ENCODE measurements at regions not wholly inside any gene's neighbourhood (a gene's known extent, or its start where the extent isn't known, plus 50 kb on each side); places are given as distances from the start of the nearest gene placed in this dataset.
A peak's percentile ranks its signal among the peaks of the same experiment; 100 is the strongest.

- Histone ChIP-seq H3K36me3 (no peaks in the 10 kb centered on the region), H3K4me1 (no peaks in the 10 kb centered on the region), H3K4me3 (no peak overlapping the region), H3K27me3 (no peaks in the 10 kb centered on the region), H3K27ac (no peak overlapping the region), H3K9me3 (no peaks in the 10 kb centered on the region)
- TF ChIP-seq POLR2A (IDR thresholded peaks at IDR 0.05), result no peak
- TF ChIP-seq CTCF (IDR thresholded peaks at IDR 0.05), result no peak
- DNase-seq, result no peak
- intact Hi-C loops (cut with DNase I; ENCODE audit: low total_unique reads), result no loop called here
Measured at GRCh38 chr7:115221456-115221855, 299.6 kb downstream of the MDFIC start.

GRCh38 chr7:115218076-115218475 is 296.2 kb downstream of the MDFIC start:
- H3K9me3 ChIP-seq, result no peaks in the 10 kb centered on the region
- no peaks in the 10 kb centered on the region for H3K36me3 ChIP-seq
- H3K27me3 ChIP-seq, result no peaks in the 10 kb centered on the region
- H3K27ac ChIP-seq, result no peak overlapping the region
- DNase-seq, result no peak
- TF ChIP-seq POLR2A (IDR thresholded peaks at IDR 0.05) (no peak), CTCF (IDR thresholded peaks at IDR 0.05) (no peak)
- intact Hi-C loops (cut with DNase I; ENCODE audit: low total_unique reads), result no loop called here
- H3K4me1 ChIP-seq, result no peaks in the 10 kb centered on the region
- no peak overlapping the region for H3K4me3 ChIP-seq

- peak in 2 of 4 experiments; percentile 17 to 33 for TF ChIP-seq CTCF (IDR thresholded peaks at IDR 0.05)
- TF ChIP-seq POLR2A (IDR thresholded peaks at IDR 0.05), result no peak
- Histone ChIP-seq H3K36me3 (no peaks in the 10 kb centered on the region), H3K4me1 (no peaks in the 10 kb centered on the region), H3K4me3 (no peak overlapping the region), H3K27me3 (no peaks in the 10 kb centered on the region), H3K9me3 (no peaks in the 10 kb centered on the region), H3K27ac (no peak overlapping the region)
- intact Hi-C loops (cut with DNase I; ENCODE audit: low total_unique reads), result no loop called here
- DNase-seq, result no peak
Measured at GRCh38 chr7:115217373-115217772, 295.5 kb downstream of the MDFIC start.

- Histone ChIP-seq H3K9me3 (no peaks in the 10 kb centered on the region), H3K27ac (no peak overlapping the region), H3K4me3 (no peak overlapping the region), H3K27me3 (no peaks in the 10 kb centered on the region), H3K36me3 (no peaks in the 10 kb centered on the region), H3K4me1 (no peaks in the 10 kb centered on the region)
- TF ChIP-seq CTCF (IDR thresholded peaks at IDR 0.05) (no peak), POLR2A (IDR thresholded peaks at IDR 0.05) (no peak)
- intact Hi-C loops (cut with DNase I; ENCODE audit: low total_unique reads), result no loop called here
- DNase-seq, result no peak
Measured at GRCh38 chr7:115216652-115217051, 294.8 kb downstream of the MDFIC start.

GRCh38 chr7:115211171-115211570 is 289.3 kb downstream of the MDFIC start:
- H3K36me3 ChIP-seq, result no peaks in the 10 kb centered on the region
- intact Hi-C loops (cut with DNase I; ENCODE audit: low total_unique reads), result no loop called here
- H3K27me3 ChIP-seq, result no peaks in the 10 kb centered on the region
- no peak overlapping the region for H3K4me3 ChIP-seq
- DNase-seq, result no peak
- H3K9me3 ChIP-seq, result no peaks in the 10 kb centered on the region
- TF ChIP-seq POLR2A (IDR thresholded peaks at IDR 0.05) (no peak), CTCF (IDR thresholded peaks at IDR 0.05) (no peak)
- no peak overlapping the region for H3K27ac ChIP-seq
- H3K4me1 ChIP-seq, result no peaks in the 10 kb centered on the region
